Colonic mucosa (tissue), 4 donors: ENCODE measurements at regions not wholly inside any gene's neighbourhood (a gene's known extent, or its start where the extent isn't known, plus 50 kb on each side); places are given as distances from the start of the nearest gene placed in this dataset.
"Not testable (repeated sequence)": the region's sequence is repeated elsewhere in the genome, so short reads cannot be mapped to it uniquely, and the experiment has no call there.

Source experiments
- DNase-seq: peaks from one replicate; pipeline ENCODE4 v3.0.0-alpha.2; 2020
- H3K27ac ChIP-seq: fragments of 200-600 bp; one replicate; pipeline ENCODE4 v1.8.0; 2021
- H3K27me3 ChIP-seq: fragments of 200-600 bp; one replicate; pipeline ENCODE4 v1.8.0; 2021
- H3K36me3 ChIP-seq: fragments of 200-600 bp; one replicate; pipeline ENCODE4 v1.8.0; 2021
- H3K4me1 ChIP-seq: fragments of 200-600 bp; one replicate; pipeline ENCODE4 v1.8.0; 2021; ENCODE audit warnings: mild to moderate bottlenecking
- H3K4me3 ChIP-seq: fragments of 200-600 bp; one replicate; pipeline ENCODE4 v1.8.0; 2021
- H3K9ac ChIP-seq, 2 donors: one replicate each; pipeline ENCODE4 v1.7.0; 2013; ENCODE audit warnings: control low read depth in 2 of 2, low read depth in 2 of 2, low read length in 2 of 2
- H3K9me3 ChIP-seq: fragments of 200-600 bp; one replicate; pipeline ENCODE4 v1.8.0; 2021
- intact Hi-C: fragments of 100-400 bp; cut with DNase I; formaldehyde crosslinking; loops from one replicate; pipeline ENCODE4 v1.14.1; 2022
- TF ChIP-seq, protein P1 (sequence below): fragments of 200-600 bp; IDR thresholded peaks from one replicate; pipeline ENCODE4 v1.8.0; 2022; ENCODE audit warnings: antibody characterized with exemption, mild to moderate bottlenecking
- donor health status: healthy.
- donor health status: DM: no; HTN: no; CAD: no.
- donor health status: DM: no; HTN: no; CAD: no.

DNA sequence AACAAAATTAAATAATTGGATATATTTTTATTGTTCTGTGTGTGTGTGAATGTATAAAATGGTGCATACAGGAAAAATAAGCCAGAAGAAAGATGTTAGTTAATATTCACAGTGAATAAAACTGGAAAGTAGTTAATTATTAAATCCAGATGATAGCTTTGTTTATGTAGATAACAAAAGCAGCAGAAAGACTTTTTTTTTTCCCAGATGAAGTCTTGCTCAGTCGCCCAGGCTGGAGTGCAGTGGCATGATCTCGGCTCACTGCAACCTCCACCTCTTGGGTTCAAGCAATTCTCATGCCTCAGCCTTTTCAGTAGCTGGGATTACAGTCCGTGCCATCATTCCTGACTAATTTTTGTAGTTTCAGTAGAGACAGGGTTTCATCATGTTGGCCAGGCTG lies 140.1 kb downstream of the ZNF486 start:
- no peak for DNase-seq
- no peaks in the 10 kb centered on the region for H3K36me3 ChIP-seq
- no peaks in the 10 kb centered on the region for H3K9me3 ChIP-seq
- H3K27ac ChIP-seq: no peak overlapping the region
- no peak overlapping the region for H3K4me3 ChIP-seq
- no peak overlapping the region for H3K9ac ChIP-seq
- H3K27me3 ChIP-seq: no peaks in the 10 kb centered on the region
- TF ChIP-seq, protein P1, sequence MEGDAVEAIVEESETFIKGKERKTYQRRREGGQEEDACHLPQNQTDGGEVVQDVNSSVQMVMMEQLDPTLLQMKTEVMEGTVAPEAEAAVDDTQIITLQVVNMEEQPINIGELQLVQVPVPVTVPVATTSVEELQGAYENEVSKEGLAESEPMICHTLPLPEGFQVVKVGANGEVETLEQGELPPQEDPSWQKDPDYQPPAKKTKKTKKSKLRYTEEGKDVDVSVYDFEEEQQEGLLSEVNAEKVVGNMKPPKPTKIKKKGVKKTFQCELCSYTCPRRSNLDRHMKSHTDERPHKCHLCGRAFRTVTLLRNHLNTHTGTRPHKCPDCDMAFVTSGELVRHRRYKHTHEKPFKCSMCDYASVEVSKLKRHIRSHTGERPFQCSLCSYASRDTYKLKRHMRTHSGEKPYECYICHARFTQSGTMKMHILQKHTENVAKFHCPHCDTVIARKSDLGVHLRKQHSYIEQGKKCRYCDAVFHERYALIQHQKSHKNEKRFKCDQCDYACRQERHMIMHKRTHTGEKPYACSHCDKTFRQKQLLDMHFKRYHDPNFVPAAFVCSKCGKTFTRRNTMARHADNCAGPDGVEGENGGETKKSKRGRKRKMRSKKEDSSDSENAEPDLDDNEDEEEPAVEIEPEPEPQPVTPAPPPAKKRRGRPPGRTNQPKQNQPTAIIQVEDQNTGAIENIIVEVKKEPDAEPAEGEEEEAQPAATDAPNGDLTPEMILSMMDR: no peak
- intact Hi-C loops: no loop called here
- no peaks in the 10 kb centered on the region for H3K4me1 ChIP-seq

DNA sequence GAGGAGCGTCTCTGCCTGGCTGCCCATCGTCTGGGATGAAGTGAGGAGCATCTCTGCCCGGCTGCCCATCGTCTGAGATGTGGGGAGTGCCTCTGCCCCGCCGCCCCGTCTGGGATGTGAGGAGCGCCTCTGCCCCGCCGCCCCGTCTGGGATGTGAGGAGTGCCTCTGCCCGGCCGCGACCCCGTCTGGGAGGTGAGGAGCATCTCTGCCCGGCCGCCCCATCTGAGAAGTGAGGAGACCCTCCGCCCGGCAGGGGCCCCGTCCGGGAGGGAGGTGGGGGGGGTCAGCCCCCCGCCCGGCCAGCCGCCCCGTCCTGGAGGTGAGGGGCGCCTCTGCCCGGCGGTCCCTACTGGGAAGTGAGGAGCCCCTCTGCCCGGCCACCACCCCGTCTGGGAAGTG lies 129.3 kb downstream of the ZNF486 start:
- DNase-seq, intact Hi-C loops, H3K4me1 ChIP-seq, H3K27me3 ChIP-seq, H3K4me3 ChIP-seq, H3K27ac ChIP-seq, H3K9ac ChIP-seq, H3K36me3 ChIP-seq, H3K9me3 ChIP-seq: not testable (repeated sequence)

DNA sequence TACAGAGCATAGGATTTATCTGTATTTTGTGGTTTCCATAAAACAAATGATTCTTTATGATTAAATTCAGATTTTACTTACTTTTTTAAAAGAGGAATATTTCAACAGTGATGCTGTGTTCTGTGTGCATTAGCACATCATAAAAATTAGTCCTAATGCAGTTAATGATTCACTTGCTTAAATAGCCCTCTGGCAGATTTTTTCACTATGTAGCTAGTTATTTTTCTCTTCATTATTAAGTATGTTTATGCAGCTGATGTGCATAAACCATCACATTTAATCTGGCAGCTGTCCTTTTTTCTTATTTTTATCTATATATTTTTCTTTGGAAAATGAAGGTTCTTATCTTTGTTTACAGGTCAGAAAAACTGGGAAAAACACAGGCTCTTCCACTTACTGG lies 127.2 kb downstream of the ZNF486 start:
- Histone ChIP-seq H3K9ac (no peak overlapping the region), H3K4me3 (no peak overlapping the region), H3K4me1 (no peaks in the 10 kb centered on the region), H3K9me3 (no peaks in the 10 kb centered on the region), H3K27me3 (no peaks in the 10 kb centered on the region), H3K27ac (no peak overlapping the region), H3K36me3 (no peaks in the 10 kb centered on the region)
- no peak for DNase-seq
- intact Hi-C loops: no loop called here
- TF ChIP-seq, protein P1: no peak

DNA sequence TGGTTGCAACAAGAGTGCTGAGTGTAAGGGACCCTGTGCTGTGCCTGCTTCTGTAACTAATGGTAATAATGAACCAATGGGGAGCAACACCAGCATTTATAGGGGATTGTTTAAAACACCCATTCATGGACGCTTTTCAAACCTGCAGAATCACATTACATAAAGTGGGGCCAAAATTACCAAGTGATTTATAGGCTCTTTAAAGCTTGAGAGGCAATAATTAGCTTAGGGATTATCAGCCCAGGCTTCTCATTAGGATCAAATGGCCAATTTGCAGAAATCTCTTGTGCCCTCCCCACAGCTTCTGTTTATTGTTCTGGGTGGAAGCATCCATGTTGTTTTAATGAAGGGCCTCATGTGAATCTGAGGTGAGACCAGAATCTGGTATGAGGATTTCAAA lies 125.5 kb downstream of the ZNF486 start:
- H3K4me1 ChIP-seq, DNase-seq, H3K9me3 ChIP-seq, H3K4me3 ChIP-seq, intact Hi-C loops, H3K27me3 ChIP-seq, H3K9ac ChIP-seq, H3K36me3 ChIP-seq, H3K27ac ChIP-seq: not testable (repeated sequence)

DNA sequence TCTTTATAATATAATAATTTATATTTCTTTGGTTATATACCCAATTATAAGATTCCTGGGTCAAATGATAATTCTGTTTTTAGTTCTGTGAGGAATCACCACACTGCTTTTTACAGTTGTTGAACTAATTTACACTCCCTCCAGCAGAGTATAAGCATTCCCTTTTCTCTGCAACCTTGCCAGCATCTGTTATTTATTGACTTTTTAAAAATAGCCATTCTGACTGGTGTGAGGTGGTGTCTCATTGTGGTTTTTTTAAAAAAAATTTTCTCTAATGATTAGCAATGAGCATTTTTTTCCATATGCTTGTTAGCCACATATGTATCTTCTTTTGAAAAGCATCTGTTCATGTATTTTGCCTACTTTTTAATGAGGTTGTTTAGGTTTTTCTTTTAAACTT lies 122.2 kb downstream of the ZNF486 start:
- TF ChIP-seq, protein P1: no peak
- H3K9ac ChIP-seq: no peak overlapping the region
- H3K27ac ChIP-seq: no peak overlapping the region
- no peaks in the 10 kb centered on the region for H3K27me3 ChIP-seq
- no peak overlapping the region for H3K4me3 ChIP-seq
- DNase-seq: no peak
- no peaks in the 10 kb centered on the region for H3K36me3 ChIP-seq
- no peaks in the 10 kb centered on the region for H3K4me1 ChIP-seq
- intact Hi-C loops: no loop called here
- no peaks in the 10 kb centered on the region for H3K9me3 ChIP-seq

DNA sequence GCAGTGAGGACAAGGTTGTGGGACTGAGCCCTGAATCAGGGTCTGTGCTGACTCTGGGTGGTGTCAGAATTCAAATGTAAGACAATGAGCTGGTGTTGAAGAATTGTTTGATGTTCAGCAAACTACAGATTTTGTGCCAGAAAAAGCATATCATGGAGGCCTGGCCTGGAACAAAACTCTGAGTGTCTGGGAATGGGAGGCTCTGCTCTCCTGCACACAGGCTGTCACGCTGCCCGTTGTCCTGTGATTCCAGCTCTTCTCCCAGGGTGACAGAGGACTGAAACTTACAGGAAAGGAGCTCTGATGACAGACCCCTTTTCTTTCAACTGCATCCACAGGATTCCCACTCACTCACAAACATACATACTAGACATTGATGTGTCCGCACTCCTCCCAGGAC lies 120.1 kb downstream of the ZNF486 start:
- TF ChIP-seq, protein P1: no peak
- Histone ChIP-seq H3K4me1 (no peaks in the 10 kb centered on the region), H3K36me3 (no peaks in the 10 kb centered on the region), H3K9me3 (no peaks in the 10 kb centered on the region), H3K27ac (no peak overlapping the region), H3K27me3 (no peaks in the 10 kb centered on the region), H3K4me3 (no peak overlapping the region), H3K9ac (no peak overlapping the region)
- DNase-seq: no peak
- intact Hi-C loops: no loop called here

DNA sequence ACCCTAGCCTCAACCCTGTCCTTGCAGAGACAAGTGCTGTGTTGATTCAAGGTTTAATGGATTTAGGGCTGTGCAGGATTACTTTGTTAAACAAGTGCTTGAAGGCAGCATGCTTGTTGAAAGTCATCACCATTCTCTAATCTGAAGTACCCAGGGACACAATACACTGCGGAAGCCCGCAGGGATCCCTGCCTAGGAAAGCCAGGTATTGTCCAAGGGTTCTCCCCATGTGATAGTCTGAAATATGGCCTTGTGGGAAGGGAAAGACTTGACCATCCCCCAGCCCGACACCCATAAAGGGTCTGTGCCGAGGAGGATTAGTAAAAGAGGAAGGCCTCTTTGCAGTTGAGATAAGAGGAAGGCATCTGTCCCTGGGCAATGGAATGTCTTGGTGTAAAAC lies 118.9 kb downstream of the ZNF486 start:
- H3K36me3 ChIP-seq, H3K4me1 ChIP-seq, H3K4me3 ChIP-seq, DNase-seq, H3K27me3 ChIP-seq, intact Hi-C loops, H3K9me3 ChIP-seq, H3K9ac ChIP-seq, H3K27ac ChIP-seq: not testable (repeated sequence)
